SK-N-MC (cell line): ENCODE measurements at regions not wholly inside any gene's neighbourhood (a gene's known extent, or its start where the extent isn't known, plus 50 kb on each side); places are given as distances from the start of the nearest gene placed in this dataset.

Experiments used
- EZH2 ChIP-seq: fragments of 200-600 bp; sonication (generic); IDR thresholded peaks from one replicate; pipeline ENCODE4 v1.6.1; 2017; ENCODE audit warnings: antibody characterized with exemption
- POLR2AphosphoS5 ChIP-seq: IDR thresholded peaks from 2 replicates; pipeline ENCODE4 v1.6.1; 2012; ENCODE audit warnings: mild to moderate bottlenecking, low read depth, low read length, borderline replicate concordance

DNA sequence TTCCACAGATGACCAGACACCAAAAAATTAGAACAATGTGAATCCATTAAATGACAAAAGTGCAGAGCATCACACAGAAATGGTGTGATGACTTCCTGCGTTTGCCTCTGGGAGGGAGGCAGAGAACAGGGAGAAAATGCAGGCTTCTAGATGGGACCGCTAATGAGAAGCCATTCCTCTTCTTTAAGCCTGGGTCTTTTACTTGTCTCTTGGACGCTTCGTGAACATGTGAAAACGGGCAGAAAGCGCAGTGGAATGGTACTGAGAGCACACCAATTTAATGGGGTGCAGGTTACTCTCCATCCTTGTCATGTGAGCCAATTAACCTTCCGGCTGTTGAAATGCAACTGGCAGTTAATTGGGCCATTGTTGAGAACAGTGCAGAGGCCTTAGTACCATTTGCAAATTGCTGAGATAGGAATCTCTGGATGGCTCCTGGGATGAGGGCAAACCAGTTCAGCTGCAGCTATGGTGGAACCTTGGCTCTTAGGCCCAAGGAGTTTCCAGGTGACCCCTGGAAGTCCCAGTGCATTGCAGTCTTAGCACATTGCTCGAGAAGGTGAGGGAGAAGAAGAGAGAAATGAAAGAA lies 210.4 kb upstream of the CXCR4 start:
- TF ChIP-seq POLR2AphosphoS5 (no peak), EZH2 (no peak)
